CD14-positive monocyte (primary cell): ENCODE measurements at regions not wholly inside any gene's neighbourhood (a gene's known extent, or its start where the extent isn't known, plus 50 kb on each side); places are given as distances from the start of the nearest gene placed in this dataset.

ENCODE experiments used
- DNase-seq, 3 donors: peaks; one replicate each; pipeline ENCODE4 v3.0.0-alpha.2; 2011 to 2022
- H2AFZ ChIP-seq: 2 replicates; pipeline ENCODE4 v1.6.0; 2012; ENCODE audit warnings: mild to moderate bottlenecking, low read depth, low read length, inconsistent platforms; ENCODE audit not compliant: insufficient read depth, poor library complexity, severe bottlenecking
- H3K27ac ChIP-seq, 2 donors: 1 replicate in 1 of 2; 2 replicates in 1 of 2; pipeline ENCODE4 v1.5.1; 2012 to 2013; ENCODE audit warnings: low read length in 2 of 2, control low read depth in 1 of 2, inconsistent platforms in 1 of 2, low read depth in 1 of 2, mild to moderate bottlenecking in 1 of 2
- H3K27me3 ChIP-seq, 2 donors: one replicate each; pipeline versions ENCODE4 v1.6.0 to v1.6.1; 2011 to 2013; ENCODE audit warnings: low read length in 2 of 2; ENCODE audit not compliant: control insufficient read depth in 2 of 2, insufficient read depth in 2 of 2
- H3K36me3 ChIP-seq, 2 donors: replicated peaks in 1 of 2; 1 replicate in 1 of 2; 2 replicates in 1 of 2; pipeline versions ENCODE4 v1.5.1 to v1.6.1; 2012 to 2013; ENCODE audit warnings: low read length in 2 of 2, control low read depth in 1 of 2, inconsistent platforms in 1 of 2, mild to moderate bottlenecking in 1 of 2; ENCODE audit not compliant: insufficient read depth in 2 of 2, control insufficient read depth in 1 of 2
- H3K4me1 ChIP-seq, 2 donors: 1 replicate in 1 of 2; 2 replicates in 1 of 2; pipeline versions ENCODE4 v1.5.1 to v1.6.1; 2012 to 2013; ENCODE audit warnings: low read length in 2 of 2, control low read depth in 1 of 2, inconsistent platforms in 1 of 2, mild to moderate bottlenecking in 1 of 2, moderate library complexity in 1 of 2; ENCODE audit not compliant: insufficient read depth in 2 of 2, control insufficient read depth in 1 of 2
- H3K4me2 ChIP-seq: replicated peaks from 2 replicates; pipeline ENCODE3; 2012; ENCODE audit warnings: low read length, moderate library complexity, mild to moderate bottlenecking; ENCODE audit not compliant: poor library complexity, severe bottlenecking; ENCODE audit errors: extremely low read depth
- H3K4me3 ChIP-seq, 3 experiments: fragments of 200-600 bp in 1 of 3; sonication (generic) in 1 of 3; replicated peaks in 1 of 3; 1 replicate in 2 of 3; 2 replicates in 1 of 3; pipeline ENCODE4 v1.5.1; 2011 to 2013; ENCODE audit warnings: low read length in 3 of 3, mild to moderate bottlenecking in 3 of 3, control low read depth in 2 of 3, low read depth in 2 of 3, inconsistent platforms in 1 of 3, moderate library complexity in 1 of 3
- H3K79me2 ChIP-seq: 2 replicates; pipeline ENCODE4 v1.6.0; 2012; ENCODE audit warnings: mild to moderate bottlenecking, control low read depth, inconsistent platforms, low read length, moderate library complexity; ENCODE audit not compliant: insufficient read depth
- H3K9ac ChIP-seq: 2 replicates; pipeline ENCODE4 v1.6.0; 2017; ENCODE audit warnings: low read length, mild to moderate bottlenecking; ENCODE audit not compliant: insufficient read depth, poor library complexity, severe bottlenecking
- H3K9me3 ChIP-seq, 2 donors: replicated peaks in 1 of 2; 1 replicate in 1 of 2; 2 replicates in 1 of 2; pipeline versions ENCODE4 v1.5.1 to v1.6.1; 2012 to 2013; ENCODE audit warnings: low read length in 2 of 2, control low read depth in 1 of 2; ENCODE audit not compliant: control insufficient read depth in 1 of 2, insufficient read depth in 1 of 2
- H4K20me1 ChIP-seq: 2 replicates; pipeline ENCODE4 v1.6.0; 2012; ENCODE audit warnings: mild to moderate bottlenecking, low read length, control low read depth, moderate library complexity; ENCODE audit not compliant: insufficient read depth
- H3K27ac Mint-ChIP-seq, 7 donors: one replicate each; pipeline ENCODE4 v1.8.0; 2020; ENCODE audit warnings: mild to moderate bottlenecking in 7 of 7, mixed read lengths in 7 of 7, moderate library complexity in 6 of 7, inconsistent platforms in 2 of 7
- H3K27me3 Mint-ChIP-seq, 3 donors: one replicate each; pipeline ENCODE4 v1.8.0; 2021 to 2022; ENCODE audit warnings: low read depth in 3 of 3, mild to moderate bottlenecking in 3 of 3, mixed read lengths in 3 of 3, moderate library complexity in 3 of 3, inconsistent platforms in 1 of 3
- H3K36me3 Mint-ChIP-seq, 2 donors: one replicate each; pipeline ENCODE4 v1.8.0; 2020; ENCODE audit warnings: mixed read lengths in 2 of 2, inconsistent platforms in 1 of 2, mild to moderate bottlenecking in 1 of 2
- H3K4me1 Mint-ChIP-seq: one replicate; pipeline ENCODE4 v1.8.0; 2020; ENCODE audit warnings: mild to moderate bottlenecking, mixed read lengths
- H3K4me3 Mint-ChIP-seq, 2 donors: one replicate each; pipeline ENCODE4 v1.8.0; 2020; ENCODE audit warnings: mild to moderate bottlenecking in 2 of 2, mixed read lengths in 2 of 2, moderate library complexity in 1 of 2
- H3K9me3 Mint-ChIP-seq, 7 donors: one replicate each; pipeline ENCODE4 v1.8.0; 2020 to 2022; ENCODE audit warnings: mixed read lengths in 7 of 7, mild to moderate bottlenecking in 6 of 7, moderate library complexity in 6 of 7, inconsistent platforms in 2 of 7
- CTCF ChIP-seq: fragments of 200-600 bp; IDR thresholded peaks from one replicate; pipeline ENCODE4 v1.8.0; 2022; ENCODE audit warnings: antibody characterized with exemption, mild to moderate bottlenecking
- WGBS: methylation state at CpG from one replicate; pipeline ENCODE4 v1.1.5; 2013; ENCODE audit warnings: missing lambda C conversion rate; ENCODE audit not compliant: insufficient coverage; 5-methylcytosine and 5-hydroxymethylcytosine counted together
- intact Hi-C, 2 donors: fragments of 100-400 bp; cut with micrococcal nuclease; formaldehyde crosslinking; loops; one replicate each; pipeline versions ENCODE4 v1.15.0 to v1.15.1; 2023

GRCh38 chr1:70496181-70496580, 85.1 kb downstream of the CTH start:
- Histone ChIP-seq H3K4me2 (no peak overlapping the region), H3K27ac (no peak overlapping the region), H3K36me3 (no peaks in the 10 kb centered on the region), H3K9ac (no peak overlapping the region), H2AFZ (no peak overlapping the region), H3K4me3 (no peak overlapping the region), H3K27me3 (no peaks in the 10 kb centered on the region), H3K79me2 (no peaks in the 10 kb centered on the region), H4K20me1 (no peaks in the 10 kb centered on the region), H3K4me1 (no peaks in the 10 kb centered on the region), H3K9me3 (no peaks in the 10 kb centered on the region)
- H3K4me3 Mint-ChIP-seq: no peak overlapping the region
- TF ChIP-seq CTCF: no peak
- no peak overlapping the region for H3K27ac Mint-ChIP-seq
- H3K9me3 Mint-ChIP-seq: no peaks in the 10 kb centered on the region
- intact Hi-C loops: no loop called here
- 100% methylated on average over 1 of the region's 2 CpGs for WGBS
- H3K27me3 Mint-ChIP-seq: peaks cover 0 to 3% (median 0%) of the 10 kb centered on the region in 3 donors
- H3K4me1 Mint-ChIP-seq: peaks cover 2% of the 10 kb centered on the region
- DNase-seq: no peak
- no peaks in the 10 kb centered on the region for H3K36me3 Mint-ChIP-seq

GRCh38 chr1:70497152-70497551, 86.1 kb downstream of the CTH start:
- H4K20me1 ChIP-seq: no peaks in the 10 kb centered on the region
- no peak overlapping the region for H3K9ac ChIP-seq
- Mint-ChIP-seq H3K4me1 (peaks cover 2% of the 10 kb centered on the region), H3K27ac (no peak overlapping the region), H3K9me3 (no peaks in the 10 kb centered on the region), H3K4me3 (no peak overlapping the region), H3K36me3 (no peaks in the 10 kb centered on the region), H3K27me3 (peaks cover 0 to 3% (median 0%) of the 10 kb centered on the region in 3 donors)
- H3K9me3 ChIP-seq: no peaks in the 10 kb centered on the region
- WGBS: 100% methylated on average over 3 of the region's 3 CpGs
- no peaks in the 10 kb centered on the region for H3K79me2 ChIP-seq
- intact Hi-C loops: no loop called here
- H3K27me3 ChIP-seq: no peaks in the 10 kb centered on the region
- no peak overlapping the region for H2AFZ ChIP-seq
- H3K4me2 ChIP-seq: no peak overlapping the region
- H3K4me3 ChIP-seq: no peak overlapping the region
- H3K27ac ChIP-seq: no peak overlapping the region
- no peak for DNase-seq
- H3K36me3 ChIP-seq: no peaks in the 10 kb centered on the region
- TF ChIP-seq CTCF: no peak
- H3K4me1 ChIP-seq: no peaks in the 10 kb centered on the region
